ENCODE measurements at regions not wholly inside any gene's neighbourhood (a gene's known extent, or its start where the extent isn't known, plus 50 kb on each side); places are given as distances from the start of the nearest gene placed in this dataset.

DNA sequence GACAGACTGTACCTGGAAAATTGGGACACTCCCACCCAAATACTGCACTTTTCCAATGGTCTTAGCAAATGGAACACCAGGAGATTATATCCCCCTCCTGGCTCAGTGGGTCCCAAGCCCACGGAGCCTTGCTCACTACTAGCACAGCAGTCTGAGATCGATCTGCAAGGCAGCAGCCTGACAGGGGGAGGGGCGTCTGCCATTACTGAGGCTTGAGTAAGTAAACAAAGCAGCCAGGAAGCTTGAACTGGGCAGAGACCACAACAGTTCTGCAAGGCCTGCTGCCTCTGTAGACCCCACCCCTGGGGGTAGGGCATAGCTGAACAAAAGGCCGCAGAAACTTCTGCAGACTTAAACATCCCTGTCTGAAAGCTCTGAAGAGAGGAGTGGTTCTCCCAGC lies 260.0 kb upstream of the ST8SIA4 start:
- Histone ChIP-seq H3K9me3 (ENCODE audit: insufficient read depth, low read depth, low read length) (no peaks in the 10 kb centered on the region), H3K4me3 (ENCODE audit: low read depth, low read length) (no peak overlapping the region), H3K14ac (ENCODE audit: low read length) (no peak overlapping the region), H2BK5ac (ENCODE audit: low read depth, low read length, poor library complexity) (no peak overlapping the region), H3K23ac (ENCODE audit: low read length) (no peak overlapping the region), H3K27ac (ENCODE audit: low read depth, low read length) (no peak overlapping the region), H3K27me3 (ENCODE audit: insufficient read depth, low read length) (no peaks in the 10 kb centered on the region), H4K91ac (ENCODE audit: low read depth, low read length) (no peak overlapping the region), H3K36me3 (ENCODE audit: control insufficient read depth in 1 of 2, insufficient read depth in 2 of 2, low read length in 2 of 2) (no peaks in the 10 kb centered on the region), H3K4ac (ENCODE audit: low read depth, low read length) (no peak overlapping the region), H2BK120ac (ENCODE audit: insufficient read depth, low read length, poor library complexity) (no peak overlapping the region), H2AFZ (ENCODE audit: insufficient read depth, low read length, poor library complexity) (no peak overlapping the region), H3K4me1 (ENCODE audit: control insufficient read depth in 1 of 2, insufficient read depth in 2 of 2, low read length in 2 of 2) (peaks cover 0 to 2% of the 10 kb centered on the region in 2 experiments), H3K4me2 (ENCODE audit: low read length) (no peak overlapping the region), H2BK12ac (ENCODE audit: low read length) (no peak overlapping the region), H3K79me2 (ENCODE audit: control insufficient read depth, insufficient read depth, low read length, poor library complexity) (no peaks in the 10 kb centered on the region), H2AK5ac (ENCODE audit: low read length) (no peak overlapping the region), H3K9ac (ENCODE audit: low read length) (no peak overlapping the region), H4K8ac (ENCODE audit: low read depth, low read length) (no peak overlapping the region), H3K79me1 (ENCODE audit: low read length) (no peaks in the 10 kb centered on the region), H3K18ac (ENCODE audit: low read length) (no peak overlapping the region), H4K12ac (ENCODE audit: low read depth, low read length) (no peak overlapping the region)
- WGBS (ENCODE audit: extremely low coverage, insufficient coverage, insufficient read length) = no CpG with 5 or more reads among the region's 4 CpGs
- DNase-seq = no peak

- no peak overlapping the region for H4K8ac ChIP-seq (ENCODE audit: low read depth, low read length)
- H2BK12ac ChIP-seq (ENCODE audit: low read length) = no peak overlapping the region
- no peak overlapping the region for H3K4ac ChIP-seq (ENCODE audit: low read depth, low read length)
- no peak overlapping the region for H3K9ac ChIP-seq (ENCODE audit: low read length)
- no peaks in the 10 kb centered on the region for H3K79me2 ChIP-seq (ENCODE audit: control insufficient read depth, insufficient read depth, low read length, poor library complexity)
- no peak overlapping the region for H3K18ac ChIP-seq (ENCODE audit: low read length)
- no peaks in the 10 kb centered on the region for H3K27me3 ChIP-seq (ENCODE audit: insufficient read depth, low read length)
- WGBS (ENCODE audit: extremely low coverage, insufficient coverage, insufficient read length) = no CpG with 5 or more reads among the region's 1 CpG
- H3K23ac ChIP-seq (ENCODE audit: low read length) = no peak overlapping the region
- no peak overlapping the region for H2AFZ ChIP-seq (ENCODE audit: insufficient read depth, low read length, poor library complexity)
- no peaks in the 10 kb centered on the region for H3K9me3 ChIP-seq (ENCODE audit: insufficient read depth, low read depth, low read length)
- H2BK120ac ChIP-seq (ENCODE audit: insufficient read depth, low read length, poor library complexity) = no peak overlapping the region
- no peak overlapping the region for H3K27ac ChIP-seq (ENCODE audit: low read depth, low read length)
- H3K79me1 ChIP-seq (ENCODE audit: low read length) = no peaks in the 10 kb centered on the region
- H3K4me1 ChIP-seq (ENCODE audit: control insufficient read depth in 1 of 2, insufficient read depth in 2 of 2, low read length in 2 of 2) = peaks cover 0 to 2% of the 10 kb centered on the region in 2 experiments
- H2AK5ac ChIP-seq (ENCODE audit: low read length) = no peak overlapping the region
- H3K4me3 ChIP-seq (ENCODE audit: low read depth, low read length) = no peak overlapping the region
- H4K12ac ChIP-seq (ENCODE audit: low read depth, low read length) = no peak overlapping the region
- H3K4me2 ChIP-seq (ENCODE audit: low read length) = no peak overlapping the region
- H3K36me3 ChIP-seq (ENCODE audit: control insufficient read depth in 1 of 2, insufficient read depth in 2 of 2, low read length in 2 of 2) = no peaks in the 10 kb centered on the region
- DNase-seq = no peak
- no peak overlapping the region for H4K91ac ChIP-seq (ENCODE audit: low read depth, low read length)
- H2BK5ac ChIP-seq (ENCODE audit: low read depth, low read length, poor library complexity) = no peak overlapping the region
- no peak overlapping the region for H3K14ac ChIP-seq (ENCODE audit: low read length)
Observed at GRCh38 chr5:101160002-101160401, 256.9 kb upstream of the ST8SIA4 start.

DNA sequence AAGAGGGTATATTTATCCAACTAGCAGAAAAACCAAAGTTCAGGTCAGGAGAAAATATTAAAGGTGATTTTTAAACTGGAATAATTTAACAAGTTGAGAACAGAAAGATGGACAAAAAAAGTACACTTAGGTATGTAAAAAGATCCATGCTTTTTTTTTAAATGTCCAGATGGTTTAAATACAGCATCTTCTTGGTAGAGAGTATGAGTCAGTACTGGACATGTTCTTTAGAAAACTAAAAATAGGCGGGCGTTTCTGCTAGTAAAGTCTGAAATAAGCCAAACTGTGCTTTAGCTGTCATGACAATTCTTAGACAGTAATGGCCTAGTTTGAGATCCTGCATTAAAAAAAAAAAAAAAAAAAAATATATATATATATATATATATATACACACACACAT lies 255.9 kb upstream of the ST8SIA4 start:
- Histone ChIP-seq H3K14ac (ENCODE audit: low read length) (no peak overlapping the region), H3K4me1 (ENCODE audit: control insufficient read depth in 1 of 2, insufficient read depth in 2 of 2, low read length in 2 of 2) (peaks cover 0 to 2% of the 10 kb centered on the region in 2 experiments), H4K12ac (ENCODE audit: low read depth, low read length) (no peak overlapping the region), H3K79me1 (ENCODE audit: low read length) (no peaks in the 10 kb centered on the region), H3K9me3 (ENCODE audit: insufficient read depth, low read depth, low read length) (no peaks in the 10 kb centered on the region), H2AK5ac (ENCODE audit: low read length) (no peak overlapping the region), H2BK120ac (ENCODE audit: insufficient read depth, low read length, poor library complexity) (no peak overlapping the region), H3K79me2 (ENCODE audit: control insufficient read depth, insufficient read depth, low read length, poor library complexity) (no peaks in the 10 kb centered on the region), H2BK12ac (ENCODE audit: low read length) (no peak overlapping the region), H3K4me3 (ENCODE audit: low read depth, low read length) (no peak overlapping the region), H3K27me3 (ENCODE audit: insufficient read depth, low read length) (no peaks in the 10 kb centered on the region), H3K23ac (ENCODE audit: low read length) (no peak overlapping the region), H3K36me3 (ENCODE audit: control insufficient read depth in 1 of 2, insufficient read depth in 2 of 2, low read length in 2 of 2) (no peaks in the 10 kb centered on the region), H2AFZ (ENCODE audit: insufficient read depth, low read length, poor library complexity) (no peak overlapping the region), H3K27ac (ENCODE audit: low read depth, low read length) (no peak overlapping the region), H3K18ac (ENCODE audit: low read length) (no peak overlapping the region), H2BK5ac (ENCODE audit: low read depth, low read length, poor library complexity) (no peak overlapping the region), H3K9ac (ENCODE audit: low read length) (no peak overlapping the region), H4K91ac (ENCODE audit: low read depth, low read length) (no peak overlapping the region), H4K8ac (ENCODE audit: low read depth, low read length) (no peak overlapping the region), H3K4ac (ENCODE audit: low read depth, low read length) (no peak overlapping the region), H3K4me2 (ENCODE audit: low read length) (no peak overlapping the region)
- DNase-seq = no peak
- WGBS (ENCODE audit: extremely low coverage, insufficient coverage, insufficient read length) = no CpG with 5 or more reads among the region's 2 CpGs

DNA sequence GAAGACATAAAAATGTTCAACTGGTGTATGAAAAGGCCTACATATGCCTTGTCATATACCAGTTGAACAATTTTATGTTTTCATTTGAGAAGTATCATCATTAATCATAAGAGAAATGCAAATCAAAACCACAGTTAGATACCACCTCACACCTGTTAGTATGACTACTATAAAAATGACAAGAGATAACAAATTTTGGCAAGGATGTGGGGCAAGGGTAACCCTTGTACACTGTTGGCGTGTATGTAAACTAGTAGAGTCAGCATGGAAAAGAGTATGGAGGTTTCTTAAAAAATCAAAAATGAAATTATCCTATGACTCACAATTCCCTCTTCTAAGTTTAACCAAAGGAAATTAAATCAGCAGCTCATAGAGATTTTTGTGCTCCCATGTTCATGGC lies 250.4 kb upstream of the ST8SIA4 start:
- no peak overlapping the region for H3K9ac ChIP-seq (ENCODE audit: low read length)
- no peaks in the 10 kb centered on the region for H3K36me3 ChIP-seq (ENCODE audit: control insufficient read depth in 1 of 2, insufficient read depth in 2 of 2, low read length in 2 of 2)
- no peak overlapping the region for H4K8ac ChIP-seq (ENCODE audit: low read depth, low read length)
- no peak overlapping the region for H2AFZ ChIP-seq (ENCODE audit: insufficient read depth, low read length, poor library complexity)
- no peaks in the 10 kb centered on the region for H3K4me1 ChIP-seq (ENCODE audit: control insufficient read depth in 1 of 2, insufficient read depth in 2 of 2, low read length in 2 of 2)
- H2BK12ac ChIP-seq (ENCODE audit: low read length) = no peak overlapping the region
- H4K12ac ChIP-seq (ENCODE audit: low read depth, low read length) = no peak overlapping the region
- no peak overlapping the region for H2BK5ac ChIP-seq (ENCODE audit: low read depth, low read length, poor library complexity)
- H3K9me3 ChIP-seq (ENCODE audit: insufficient read depth, low read depth, low read length) = no peaks in the 10 kb centered on the region
- no peak overlapping the region for H3K4ac ChIP-seq (ENCODE audit: low read depth, low read length)
- no peaks in the 10 kb centered on the region for H3K27me3 ChIP-seq (ENCODE audit: insufficient read depth, low read length)
- no peak overlapping the region for H2AK5ac ChIP-seq (ENCODE audit: low read length)
- no peak overlapping the region for H3K4me3 ChIP-seq (ENCODE audit: low read depth, low read length)
- H3K27ac ChIP-seq (ENCODE audit: low read depth, low read length) = no peak overlapping the region
- no peak overlapping the region for H3K23ac ChIP-seq (ENCODE audit: low read length)
- no peak overlapping the region for H3K4me2 ChIP-seq (ENCODE audit: low read length)
- no peak overlapping the region for H2BK120ac ChIP-seq (ENCODE audit: insufficient read depth, low read length, poor library complexity)
- no CpG with 5 or more reads among the region's 1 CpG for WGBS (ENCODE audit: extremely low coverage, insufficient coverage, insufficient read length)
- H3K79me2 ChIP-seq (ENCODE audit: control insufficient read depth, insufficient read depth, low read length, poor library complexity) = no peaks in the 10 kb centered on the region
- H4K91ac ChIP-seq (ENCODE audit: low read depth, low read length) = no peak overlapping the region
- DNase-seq = no peak
- no peak overlapping the region for H3K18ac ChIP-seq (ENCODE audit: low read length)
- H3K14ac ChIP-seq (ENCODE audit: low read length) = no peak overlapping the region
- no peaks in the 10 kb centered on the region for H3K79me1 ChIP-seq (ENCODE audit: low read length)

Data from trophoblast cell (in vitro differentiated cells and primary cell).